HepG2 (cell line): ENCODE measurements at regions not wholly inside any gene's neighbourhood (a gene's known extent, or its start where the extent isn't known, plus 50 kb on each side); places are given as distances from the start of the nearest gene placed in this dataset.

Experiments used
- GZF1 ChIP-seq: sonication (generic); formaldehyde crosslinking; IDR thresholded peaks from 2 replicates; pipeline ENCODE4 v1.5.1; 2020; ENCODE audit warnings: mild to moderate bottlenecking, missing genetic modification reagents
- ZBTB20 ChIP-seq: sonication (generic); formaldehyde crosslinking; IDR thresholded peaks from 2 replicates; pipeline ENCODE4 v1.8.1; 2023; ENCODE audit warnings: missing genetic modification reagents, low read depth, mild to moderate bottlenecking, borderline replicate concordance
- ZFP82 ChIP-seq: sonication (generic); formaldehyde crosslinking; IDR thresholded peaks from 2 replicates; pipeline ENCODE4 v1.5.1; 2020; ENCODE audit warnings: mild to moderate bottlenecking, missing genetic modification reagents, borderline replicate concordance
- ZNF772 ChIP-seq: sonication (generic); formaldehyde crosslinking; IDR thresholded peaks from 2 replicates; pipeline ENCODE4 v1.5.0; 2020; ENCODE audit warnings: mild to moderate bottlenecking, missing genetic modification reagents
- ZNF781 ChIP-seq: sonication (generic); formaldehyde crosslinking; IDR thresholded peaks from 2 replicates; pipeline ENCODE4 v1.5.1; 2020; ENCODE audit warnings: borderline replicate concordance, mild to moderate bottlenecking, missing genetic modification reagents; ENCODE audit errors: not compliant biosample characterization
- TF ChIP-seq, protein P1 (sequence below): sonication (generic); formaldehyde crosslinking; IDR thresholded peaks from 2 replicates; pipeline ENCODE4 v1.5.0; 2020; ENCODE audit warnings: mild to moderate bottlenecking, missing genetic modification reagents, borderline replicate concordance

DNA sequence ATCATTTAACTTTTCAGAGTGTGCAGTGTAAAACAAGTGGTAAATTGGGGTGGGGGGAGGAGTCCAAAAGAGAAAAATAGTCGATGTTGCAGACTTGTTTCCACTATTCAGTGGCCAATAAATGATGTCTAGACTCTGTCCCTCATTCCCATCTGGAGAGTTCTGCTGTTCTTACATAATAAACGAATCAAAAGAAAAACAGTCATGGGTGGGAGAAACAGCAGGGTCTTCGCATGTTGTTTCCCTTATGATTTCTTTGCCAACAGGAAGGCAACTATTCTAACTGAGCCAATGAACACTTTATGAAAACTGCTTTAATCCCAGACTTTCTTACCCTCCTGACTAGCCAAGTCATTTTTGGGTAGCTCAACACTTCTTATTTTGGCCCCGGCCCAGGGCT is 615.5 kb downstream of the FGF9 start (continued):
- TF ChIP-seq ZNF772 (CRISPR knock-in tag) (no peak), ZFP82 (CRISPR knock-in tag) (no peak), ZNF781 (CRISPR knock-in tag) (no peak), GZF1 (CRISPR knock-in tag) (no peak), ZBTB20 (CRISPR knock-in tag) (no peak)
- TF ChIP-seq, protein P1, sequence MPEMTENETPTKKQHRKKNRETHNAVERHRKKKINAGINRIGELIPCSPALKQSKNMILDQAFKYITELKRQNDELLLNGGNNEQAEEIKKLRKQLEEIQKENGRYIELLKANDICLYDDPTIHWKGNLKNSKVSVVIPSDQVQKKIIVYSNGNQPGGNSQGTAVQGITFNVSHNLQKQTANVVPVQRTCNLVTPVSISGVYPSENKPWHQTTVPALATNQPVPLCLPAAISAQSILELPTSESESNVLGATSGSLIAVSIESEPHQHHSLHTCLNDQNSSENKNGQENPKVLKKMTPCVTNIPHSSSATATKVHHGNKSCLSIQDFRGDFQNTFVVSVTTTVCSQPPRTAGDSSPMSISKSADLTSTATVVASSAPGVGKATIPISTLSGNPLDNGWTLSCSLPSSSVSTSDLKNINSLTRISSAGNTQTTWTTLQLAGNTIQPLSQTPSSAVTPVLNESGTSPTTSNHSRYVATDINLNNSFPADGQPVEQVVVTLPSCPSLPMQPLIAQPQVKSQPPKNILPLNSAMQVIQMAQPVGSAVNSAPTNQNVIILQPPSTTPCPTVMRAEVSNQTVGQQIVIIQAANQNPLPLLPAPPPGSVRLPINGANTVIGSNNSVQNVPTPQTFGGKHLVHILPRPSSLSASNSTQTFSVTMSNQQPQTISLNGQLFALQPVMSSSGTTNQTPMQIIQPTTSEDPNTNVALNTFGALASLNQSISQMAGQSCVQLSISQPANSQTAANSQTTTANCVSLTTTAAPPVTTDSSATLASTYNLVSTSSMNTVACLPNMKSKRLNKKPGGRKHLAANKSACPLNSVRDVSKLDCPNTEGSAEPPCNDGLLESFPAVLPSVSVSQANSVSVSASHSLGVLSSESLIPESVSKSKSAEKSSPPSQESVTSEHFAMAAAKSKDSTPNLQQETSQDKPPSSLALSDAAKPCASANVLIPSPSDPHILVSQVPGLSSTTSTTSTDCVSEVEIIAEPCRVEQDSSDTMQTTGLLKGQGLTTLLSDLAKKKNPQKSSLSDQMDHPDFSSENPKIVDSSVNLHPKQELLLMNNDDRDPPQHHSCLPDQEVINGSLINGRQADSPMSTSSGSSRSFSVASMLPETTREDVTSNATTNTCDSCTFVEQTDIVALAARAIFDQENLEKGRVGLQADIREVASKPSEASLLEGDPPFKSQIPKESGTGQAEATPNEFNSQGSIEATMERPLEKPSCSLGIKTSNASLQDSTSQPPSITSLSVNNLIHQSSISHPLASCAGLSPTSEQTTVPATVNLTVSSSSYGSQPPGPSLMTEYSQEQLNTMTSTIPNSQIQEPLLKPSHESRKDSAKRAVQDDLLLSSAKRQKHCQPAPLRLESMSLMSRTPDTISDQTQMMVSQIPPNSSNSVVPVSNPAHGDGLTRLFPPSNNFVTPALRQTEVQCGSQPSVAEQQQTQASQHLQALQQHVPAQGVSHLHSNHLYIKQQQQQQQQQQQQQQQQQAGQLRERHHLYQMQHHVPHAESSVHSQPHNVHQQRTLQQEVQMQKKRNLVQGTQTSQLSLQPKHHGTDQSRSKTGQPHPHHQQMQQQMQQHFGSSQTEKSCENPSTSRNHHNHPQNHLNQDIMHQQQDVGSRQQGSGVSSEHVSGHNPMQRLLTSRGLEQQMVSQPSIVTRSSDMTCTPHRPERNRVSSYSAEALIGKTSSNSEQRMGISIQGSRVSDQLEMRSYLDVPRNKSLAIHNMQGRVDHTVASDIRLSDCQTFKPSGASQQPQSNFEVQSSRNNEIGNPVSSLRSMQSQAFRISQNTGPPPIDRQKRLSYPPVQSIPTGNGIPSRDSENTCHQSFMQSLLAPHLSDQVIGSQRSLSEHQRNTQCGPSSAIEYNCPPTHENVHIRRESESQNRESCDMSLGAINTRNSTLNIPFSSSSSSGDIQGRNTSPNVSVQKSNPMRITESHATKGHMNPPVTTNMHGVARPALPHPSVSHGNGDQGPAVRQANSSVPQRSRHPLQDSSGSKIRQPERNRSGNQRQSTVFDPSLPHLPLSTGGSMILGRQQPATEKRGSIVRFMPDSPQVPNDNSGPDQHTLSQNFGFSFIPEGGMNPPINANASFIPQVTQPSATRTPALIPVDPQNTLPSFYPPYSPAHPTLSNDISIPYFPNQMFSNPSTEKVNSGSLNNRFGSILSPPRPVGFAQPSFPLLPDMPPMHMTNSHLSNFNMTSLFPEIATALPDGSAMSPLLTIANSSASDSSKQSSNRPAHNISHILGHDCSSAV (CRISPR knock-in tag): no peak
